IPS-18a (cell line): ENCODE measurements at regions not wholly inside any gene's neighbourhood (a gene's known extent, or its start where the extent isn't known, plus 50 kb on each side); places are given as distances from the start of the nearest gene placed in this dataset.
"Not testable (repeated sequence)": the region's sequence is repeated elsewhere in the genome, so short reads cannot be mapped to it uniquely, and the experiment has no call there.

Experiments used
- H3K27ac ChIP-seq: one replicate; pipeline ENCODE4 v1.5.1; 2013; ENCODE audit warnings: low read length
- H3K27me3 ChIP-seq: one replicate; pipeline ENCODE4 v1.6.1; 2013; ENCODE audit warnings: mild to moderate bottlenecking, low read length; ENCODE audit not compliant: control insufficient read depth, insufficient read depth
- H3K36me3 ChIP-seq: one replicate; pipeline ENCODE4 v1.6.1; 2013; ENCODE audit warnings: low read depth, low read length; ENCODE audit not compliant: control insufficient read depth
- H3K4me1 ChIP-seq: one replicate; pipeline ENCODE4 v1.6.1; 2013; ENCODE audit warnings: low read depth, low read length; ENCODE audit not compliant: control insufficient read depth
- H3K4me3 ChIP-seq: one replicate; pipeline ENCODE4 v1.5.1; 2013; ENCODE audit warnings: low read length
- H3K9ac ChIP-seq: one replicate; pipeline ENCODE4 v1.6.1; 2013; ENCODE audit warnings: mild to moderate bottlenecking, low read length, moderate library complexity
- H3K9me3 ChIP-seq: one replicate; pipeline ENCODE4 v1.6.1; 2013; ENCODE audit warnings: low read depth, low read length; ENCODE audit not compliant: control insufficient read depth

GRCh38 chr3:124075090-124075489, 83.2 kb upstream of the ROPN1 start:
- H3K4me3 ChIP-seq, H3K27me3 ChIP-seq, H3K9ac ChIP-seq, H3K27ac ChIP-seq, H3K36me3 ChIP-seq, H3K9me3 ChIP-seq, H3K4me1 ChIP-seq: not testable (repeated sequence)

GRCh38 chr3:124075753-124076152, 83.8 kb upstream of the ROPN1 start:
- no peak overlapping the region for H3K27ac ChIP-seq
- H3K4me1 ChIP-seq: no peaks in the 10 kb centered on the region
- no peaks in the 10 kb centered on the region for H3K36me3 ChIP-seq
- H3K9ac ChIP-seq: no peak overlapping the region
- no peaks in the 10 kb centered on the region for H3K9me3 ChIP-seq
- no peak overlapping the region for H3K4me3 ChIP-seq
- no peaks in the 10 kb centered on the region for H3K27me3 ChIP-seq

- Histone ChIP-seq H3K27me3 (no peaks in the 10 kb centered on the region), H3K9me3 (no peaks in the 10 kb centered on the region), H3K9ac (no peak overlapping the region), H3K36me3 (no peaks in the 10 kb centered on the region), H3K4me1 (no peaks in the 10 kb centered on the region), H3K4me3 (no peak overlapping the region), H3K27ac (no peak overlapping the region)
These were observed 84.3 kb upstream of the ROPN1 start for GRCh38 chr3:124076235-124076634.

- no peaks in the 10 kb centered on the region for H3K36me3 ChIP-seq
- H3K9ac ChIP-seq: no peak overlapping the region
- H3K4me1 ChIP-seq: no peaks in the 10 kb centered on the region
- no peak overlapping the region for H3K4me3 ChIP-seq
- H3K27ac ChIP-seq: no peak overlapping the region
- no peaks in the 10 kb centered on the region for H3K9me3 ChIP-seq
- no peaks in the 10 kb centered on the region for H3K27me3 ChIP-seq
These were observed 87.3 kb upstream of the ROPN1 start for GRCh38 chr3:124078953-124079911.

GRCh38 chr3:124079912-124080276, 88.0 kb upstream of the ROPN1 start:
- Histone ChIP-seq H3K4me1 (no peaks in the 10 kb centered on the region), H3K27ac (no peak overlapping the region), H3K9ac (no peak overlapping the region), H3K36me3 (no peaks in the 10 kb centered on the region), H3K27me3 (no peaks in the 10 kb centered on the region), H3K9me3 (no peaks in the 10 kb centered on the region), H3K4me3 (no peak overlapping the region)

GRCh38 chr3:124082343-124082742, 90.4 kb upstream of the ROPN1 start:
- Histone ChIP-seq H3K27ac (no peak overlapping the region), H3K4me1 (no peaks in the 10 kb centered on the region), H3K36me3 (no peaks in the 10 kb centered on the region), H3K4me3 (no peak overlapping the region), H3K9me3 (no peaks in the 10 kb centered on the region), H3K9ac (no peak overlapping the region), H3K27me3 (no peaks in the 10 kb centered on the region)

GRCh38 chr3:124084022-124084881, 92.3 kb upstream of the ROPN1 start:
- H3K4me1 ChIP-seq: no peaks in the 10 kb centered on the region
- no peaks in the 10 kb centered on the region for H3K27me3 ChIP-seq
- no peaks in the 10 kb centered on the region for H3K36me3 ChIP-seq
- H3K27ac ChIP-seq: no peak overlapping the region
- H3K4me3 ChIP-seq: no peak overlapping the region
- H3K9me3 ChIP-seq: no peaks in the 10 kb centered on the region
- H3K9ac ChIP-seq: no peak overlapping the region

GRCh38 chr3:124088801-124089200, 96.9 kb upstream of the ROPN1 start:
- no peaks in the 10 kb centered on the region for H3K9me3 ChIP-seq
- H3K27ac ChIP-seq: no peak overlapping the region
- no peaks in the 10 kb centered on the region for H3K36me3 ChIP-seq
- no peaks in the 10 kb centered on the region for H3K4me1 ChIP-seq
- no peak overlapping the region for H3K9ac ChIP-seq
- no peak overlapping the region for H3K4me3 ChIP-seq
- H3K27me3 ChIP-seq: no peaks in the 10 kb centered on the region

- no peak overlapping the region for H3K9ac ChIP-seq
- H3K36me3 ChIP-seq: no peaks in the 10 kb centered on the region
- H3K27ac ChIP-seq: no peak overlapping the region
- no peak overlapping the region for H3K4me3 ChIP-seq
- H3K27me3 ChIP-seq: no peaks in the 10 kb centered on the region
- no peaks in the 10 kb centered on the region for H3K9me3 ChIP-seq
- no peaks in the 10 kb centered on the region for H3K4me1 ChIP-seq
These were observed 97.3 kb upstream of the ROPN1 start for GRCh38 chr3:124089214-124089613.

- Histone ChIP-seq H3K9ac (no peak overlapping the region), H3K27ac (no peak overlapping the region), H3K36me3 (no peaks in the 10 kb centered on the region), H3K9me3 (no peaks in the 10 kb centered on the region), H3K27me3 (no peaks in the 10 kb centered on the region), H3K4me3 (no peak overlapping the region), H3K4me1 (no peaks in the 10 kb centered on the region)
These were observed 99.8 kb upstream of the ROPN1 start for GRCh38 chr3:124091716-124092115.

- Histone ChIP-seq H3K9ac (no peak overlapping the region), H3K4me1 (no peaks in the 10 kb centered on the region), H3K4me3 (no peak overlapping the region), H3K9me3 (no peaks in the 10 kb centered on the region), H3K27me3 (no peaks in the 10 kb centered on the region), H3K36me3 (no peaks in the 10 kb centered on the region), H3K27ac (no peak overlapping the region)
These were observed 100.9 kb upstream of the ROPN1 start for GRCh38 chr3:124092811-124093210.
